HG03095 (cell line): ENCODE measurements at regions not wholly inside any gene's neighbourhood (a gene's known extent, or its start where the extent isn't known, plus 50 kb on each side); places are given as distances from the start of the nearest gene placed in this dataset.
A peak's percentile ranks its signal among the peaks of the same experiment; 100 is the strongest.
"Not testable (repeated sequence)": the region's sequence is repeated elsewhere in the genome, so short reads cannot be mapped to it uniquely, and the experiment has no call there.

Experiments
- ATAC-seq: cut with Tn5 transposase; IDR thresholded peaks from one replicate; pipeline ENCODE4 v1.9.1; 2021; ENCODE audit warnings: moderate library complexity; ENCODE audit not compliant: unreplicated experiment

DNA sequence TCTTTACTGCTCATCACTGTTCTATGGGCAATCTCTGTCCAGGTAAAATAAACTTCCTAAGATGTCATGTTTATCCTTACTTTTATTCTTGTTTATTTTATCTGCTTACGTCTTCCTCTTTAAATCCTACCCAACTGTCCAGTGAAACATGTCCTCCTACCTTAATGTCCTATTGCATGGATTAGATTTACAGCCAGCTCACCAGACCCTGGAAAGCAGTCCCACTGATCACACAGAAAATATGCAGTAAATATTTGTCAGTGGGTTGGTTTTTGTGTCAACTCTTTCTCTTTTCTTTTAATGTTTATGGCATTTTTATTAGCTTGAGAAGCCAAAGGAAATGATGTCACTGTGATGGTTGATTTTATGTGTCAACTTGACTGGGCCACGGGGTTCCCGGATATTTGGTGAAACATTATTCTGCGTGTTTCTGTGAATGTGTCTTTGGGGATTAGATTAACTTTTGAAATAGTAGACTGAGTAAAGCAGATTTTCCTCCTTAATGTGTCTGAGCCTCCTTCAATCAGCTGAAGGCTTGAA lies 258.3 kb downstream of the SRGAP2C start:
- no peak for ATAC-seq

- ATAC-seq: no peak
Measured at GRCh38 chr1:121444096-121444495, 259.3 kb downstream of the SRGAP2C start.

- ATAC-seq: no peak
Measured at GRCh38 chr1:121445679-121446078, 260.9 kb downstream of the SRGAP2C start.

DNA sequence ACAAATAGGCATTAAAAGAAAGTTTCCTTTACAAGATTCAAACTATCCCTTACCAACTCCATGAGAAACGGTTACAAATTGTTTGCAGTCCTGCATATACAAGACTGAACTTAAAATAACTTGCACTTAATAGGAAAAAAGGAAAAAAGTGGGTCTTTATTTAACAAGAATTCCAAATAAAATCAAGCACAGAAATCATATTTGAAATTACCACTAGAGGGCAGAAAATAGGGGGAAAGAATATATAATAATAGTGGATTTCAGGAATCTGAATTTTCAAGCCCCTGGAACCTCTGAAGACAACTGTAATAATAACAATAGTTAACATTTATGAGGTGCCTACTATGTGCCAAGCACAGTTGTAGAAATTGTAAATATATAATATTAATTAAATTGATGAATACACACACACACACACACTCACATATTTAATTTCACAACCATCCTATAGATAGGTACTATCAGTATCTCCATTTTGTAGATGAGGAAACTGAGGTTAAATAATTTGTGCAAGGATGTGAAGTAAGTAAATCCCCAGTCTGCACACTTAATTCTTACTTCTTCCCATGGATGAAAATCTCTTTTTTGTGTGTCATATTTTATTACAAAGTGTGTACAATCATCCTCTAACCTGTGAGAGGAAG lies 262.6 kb downstream of the SRGAP2C start:
- not testable (repeated sequence) for ATAC-seq

- ATAC-seq: not testable (repeated sequence)
Measured at GRCh38 chr1:121448064-121448463, 263.3 kb downstream of the SRGAP2C start.

DNA sequence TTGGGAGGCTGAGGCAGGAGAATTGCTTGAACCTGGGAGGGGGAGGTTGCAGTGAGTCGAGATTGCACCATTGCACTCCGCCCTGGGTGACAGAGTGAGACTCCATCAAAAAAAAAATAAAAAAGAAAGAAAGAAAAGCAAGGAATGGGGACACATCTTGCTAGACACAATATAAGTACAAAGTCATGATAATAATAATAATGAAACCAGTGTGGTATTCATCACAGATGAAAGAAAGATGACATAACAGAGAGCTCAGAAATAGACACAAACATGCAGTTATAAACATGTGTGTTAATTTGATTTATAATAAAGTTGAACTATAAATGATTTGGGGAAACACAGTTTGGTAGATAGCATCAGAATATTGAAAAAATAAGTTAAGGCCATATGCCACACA lies 264.1 kb downstream of the SRGAP2C start:
- no peak for ATAC-seq

GRCh38 chr1:121452484-121452883 lies 267.7 kb downstream of the SRGAP2C start:
- ATAC-seq: no peak

- peak; percentile 99 for ATAC-seq
Measured at GRCh38 chr1:121458291-121459048, 273.7 kb downstream of the SRGAP2C start.

DNA sequence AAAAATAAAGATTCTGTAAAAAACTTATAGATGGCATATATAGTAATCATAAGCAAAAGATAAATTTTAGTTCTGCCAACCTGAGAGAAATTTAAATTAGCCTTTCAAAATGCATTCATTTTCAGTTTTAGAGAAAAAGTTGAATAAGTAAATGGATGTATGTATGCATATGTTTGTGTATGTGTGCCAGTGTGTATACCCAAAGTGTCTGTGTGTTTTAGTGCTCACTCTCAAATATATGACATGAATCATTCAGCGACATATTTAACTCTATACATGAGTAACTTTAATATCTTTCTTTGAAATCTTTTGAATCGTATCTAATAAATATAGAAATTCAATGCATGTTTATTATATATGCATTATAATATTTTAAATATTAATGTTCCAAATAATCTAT lies 274.5 kb downstream of the SRGAP2C start:
- ATAC-seq: no peak

DNA sequence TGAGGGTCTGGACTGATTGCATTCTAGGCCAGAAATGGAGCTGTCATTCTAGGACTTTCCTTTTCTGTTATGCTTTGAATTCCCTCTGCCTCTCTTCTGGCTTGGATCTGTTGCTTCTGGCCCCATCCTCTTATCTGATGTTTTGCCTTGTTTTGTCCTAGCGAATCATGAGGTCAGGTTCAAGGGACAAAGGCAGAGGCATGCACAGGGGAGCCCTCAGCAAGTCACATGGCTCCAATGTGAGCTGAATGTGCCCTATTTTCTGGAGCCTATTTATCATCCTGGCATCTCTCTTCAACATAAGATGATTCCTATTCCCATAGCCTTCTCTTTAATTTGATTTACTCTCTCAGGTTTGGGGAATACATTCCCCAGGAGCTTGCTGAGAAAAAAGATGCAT lies 284.6 kb downstream of the SRGAP2C start:
- ATAC-seq: not testable (repeated sequence)

DNA sequence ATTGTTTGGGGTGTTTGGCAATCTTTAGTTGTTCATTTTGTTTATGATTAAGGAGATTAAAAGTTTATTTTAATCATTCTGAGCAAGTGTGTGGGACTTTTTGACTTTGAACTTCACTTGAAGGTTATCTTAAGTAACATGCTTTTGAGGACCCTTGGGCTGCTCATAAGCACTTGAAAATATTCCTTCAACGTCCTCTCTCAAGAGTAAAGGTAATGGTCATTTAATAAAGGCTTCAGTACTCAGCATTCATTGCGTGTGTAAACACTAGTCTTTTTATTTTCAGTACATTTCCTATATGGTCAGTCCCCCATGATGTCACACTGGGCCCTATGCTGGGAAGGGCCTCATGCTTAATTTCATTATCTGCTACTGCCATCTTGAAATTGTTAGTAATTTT lies 285.6 kb downstream of the SRGAP2C start:
- not testable (repeated sequence) for ATAC-seq

GRCh38 chr1:121471523-121471922 lies 286.7 kb downstream of the SRGAP2C start:
- peak; percentile 92 for ATAC-seq

- ATAC-seq: no peak
Measured at GRCh38 chr1:121472017-121472416, 287.2 kb downstream of the SRGAP2C start.

GRCh38 chr1:121483234-121483633 lies 298.5 kb downstream of the SRGAP2C start:
- ATAC-seq: no peak

DNA sequence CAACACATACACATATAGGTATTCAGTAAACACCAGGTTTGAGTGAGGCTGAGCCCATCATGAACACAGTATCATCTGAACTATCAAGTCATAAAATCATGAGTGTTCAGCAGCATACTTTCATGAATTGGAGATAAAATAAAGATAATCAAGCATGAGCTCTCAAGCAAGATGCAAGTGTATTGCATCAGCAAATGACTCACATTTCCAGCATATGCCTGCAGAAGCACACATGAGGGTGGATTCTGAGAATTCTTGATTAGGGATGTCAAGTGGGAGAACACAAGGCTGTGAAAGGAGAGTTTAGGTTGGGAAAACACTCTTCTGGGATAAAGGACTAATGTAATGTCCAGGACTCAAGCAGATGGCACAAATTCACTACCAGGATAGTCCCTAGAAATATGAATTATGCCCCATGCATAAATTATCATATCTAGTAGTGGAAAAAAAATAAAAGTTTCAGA lies 299.2 kb downstream of the SRGAP2C start:
- ATAC-seq: no peak

- ATAC-seq: not testable (repeated sequence)
Measured at GRCh38 chr1:121494796-121495195, 310.0 kb downstream of the SRGAP2C start.

DNA sequence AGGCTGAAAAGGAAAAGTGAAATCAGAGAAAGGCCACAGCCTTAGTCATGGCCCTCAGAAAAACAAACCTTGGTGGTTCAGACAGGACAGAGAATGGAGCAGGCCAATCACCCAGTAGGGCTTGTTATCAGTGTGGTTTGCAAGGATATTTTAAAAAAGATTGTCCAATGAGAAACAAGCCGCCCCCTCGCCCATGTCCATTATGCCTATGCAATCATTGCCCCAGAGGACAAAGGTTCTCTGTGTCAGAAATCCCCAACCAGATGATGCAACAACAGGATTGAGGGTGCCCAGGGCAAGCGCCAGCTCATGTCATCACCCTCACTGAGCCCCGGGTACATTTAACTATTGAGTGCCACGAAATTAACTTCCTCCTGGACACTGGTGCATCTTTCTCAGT lies 326.7 kb downstream of the SRGAP2C start:
- not testable (repeated sequence) for ATAC-seq

GRCh38 chr1:121511876-121512275 lies 327.1 kb downstream of the SRGAP2C start:
- not testable (repeated sequence) for ATAC-seq

- no peak for ATAC-seq
Measured at GRCh38 chr1:121515235-121515634, 330.5 kb downstream of the SRGAP2C start.

DNA sequence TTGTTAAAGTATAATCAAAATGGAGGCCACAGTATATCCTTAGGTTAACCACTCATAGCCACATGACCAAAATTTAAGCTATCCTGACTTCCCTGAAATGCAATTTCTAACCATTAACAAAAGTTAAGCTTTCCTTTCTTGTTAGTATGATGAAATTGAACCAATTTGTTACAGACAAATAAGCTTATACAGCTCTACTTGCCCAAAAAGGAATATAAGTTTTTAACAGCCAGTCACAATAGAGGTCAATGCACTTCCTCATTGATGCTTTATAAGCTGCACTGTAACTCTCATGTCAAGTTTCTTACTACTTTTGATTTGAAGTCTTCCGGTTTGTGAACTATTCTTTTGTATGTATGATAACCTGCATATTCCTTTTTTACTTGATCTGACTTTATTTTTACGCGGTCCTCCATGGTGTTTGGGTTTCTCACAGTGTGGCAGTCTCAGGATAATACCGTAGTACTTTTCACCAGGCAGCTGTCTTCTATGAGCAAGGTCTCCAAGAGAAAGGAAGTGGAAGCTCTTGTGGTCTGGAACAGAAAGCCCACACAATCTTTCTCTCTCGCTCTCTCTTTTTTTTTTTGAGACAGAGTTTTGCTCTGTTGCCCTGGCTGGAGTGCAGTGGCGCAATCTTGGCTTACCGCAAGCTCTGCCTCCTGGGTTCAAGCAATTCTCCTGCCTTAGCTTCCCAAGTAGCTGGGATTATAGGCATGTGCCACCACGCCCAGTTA lies 331.6 kb downstream of the SRGAP2C start:
- ATAC-seq: peak; percentile 80

- ATAC-seq: no peak
Measured at GRCh38 chr1:121517586-121518230, 332.9 kb downstream of the SRGAP2C start.
